GM21529 (cell line): ENCODE measurements at regions not wholly inside any gene's neighbourhood (a gene's known extent, or its start where the extent isn't known, plus 50 kb on each side); places are given as distances from the start of the nearest gene placed in this dataset.
A peak's percentile ranks its signal among the peaks of the same experiment; 100 is the strongest.
"Not testable (repeated sequence)": the region's sequence is repeated elsewhere in the genome, so short reads cannot be mapped to it uniquely, and the experiment has no call there.

Experiments used
- ATAC-seq: cut with Tn5 transposase; IDR thresholded peaks from one replicate; pipeline ENCODE4 v1.9.1; 2021; ENCODE audit not compliant: unreplicated experiment

- peak; percentile 82 for ATAC-seq
Measured at GRCh38 chr10:128178302-128178958, 52.2 kb upstream of the MKI67 start.

DNA sequence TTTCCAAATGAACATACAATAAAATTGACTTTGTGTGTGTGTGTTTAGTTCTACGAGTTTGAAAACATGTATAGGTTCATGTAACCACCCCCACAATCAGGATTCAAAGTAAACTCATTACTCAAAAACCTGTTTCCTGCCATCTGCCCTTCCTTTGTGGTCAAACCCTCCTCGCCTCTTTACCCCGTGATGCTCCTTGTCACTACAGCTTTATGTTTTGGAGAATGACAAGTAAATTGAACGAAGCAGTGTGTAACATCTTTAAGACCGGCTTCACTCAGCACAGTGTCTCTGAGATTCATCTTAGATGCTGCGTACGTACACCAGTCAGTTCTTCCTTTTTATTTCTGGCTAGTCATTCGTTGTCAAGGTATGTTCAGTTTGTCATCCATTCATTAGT, 54.6 kb upstream of the MKI67 start:
- no peak for ATAC-seq

DNA sequence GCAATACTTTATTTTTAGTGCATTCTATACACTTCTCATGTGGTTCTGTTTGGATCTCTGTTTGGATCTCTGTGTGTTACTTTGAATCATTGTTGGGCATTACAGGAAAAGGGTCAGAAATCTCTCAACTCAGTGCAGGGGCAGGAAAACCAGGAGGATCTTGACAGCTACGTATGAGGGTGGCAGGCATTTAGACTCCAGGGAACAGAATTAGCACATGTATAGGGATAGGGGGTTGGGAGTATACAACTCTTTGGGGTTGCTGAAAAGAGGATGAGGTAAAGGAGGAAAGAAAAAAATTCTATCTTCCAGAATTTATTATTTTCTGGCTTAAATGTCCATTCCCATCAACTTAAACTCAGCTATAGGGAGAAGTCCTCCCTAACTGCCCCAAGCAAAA, 59.4 kb upstream of the MKI67 start:
- no peak for ATAC-seq

- no peak for ATAC-seq
Measured at GRCh38 chr10:128186959-128187787, 61.0 kb upstream of the MKI67 start.

DNA sequence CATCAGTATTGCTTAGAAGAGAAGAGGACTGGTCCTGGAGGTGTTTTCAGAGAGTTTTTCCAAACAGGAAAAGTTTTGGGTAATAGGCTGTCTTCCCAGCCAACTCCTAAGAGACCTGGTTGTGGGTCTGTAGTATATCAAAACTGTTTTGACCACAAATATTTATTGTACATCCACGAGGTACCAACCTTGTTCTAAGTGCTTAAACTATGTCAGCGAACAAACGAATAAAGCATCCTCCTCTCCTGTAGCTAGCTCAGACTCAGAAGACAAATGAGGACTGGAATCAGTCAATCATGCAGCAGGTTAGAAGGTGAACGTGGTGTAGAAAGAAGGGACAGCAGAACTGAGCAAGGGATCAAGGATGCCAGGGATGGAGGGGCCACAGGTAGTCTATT, 61.6 kb upstream of the MKI67 start:
- no peak for ATAC-seq

GRCh38 chr10:128189176-128189575, 63.0 kb upstream of the MKI67 start:
- ATAC-seq = no peak

DNA sequence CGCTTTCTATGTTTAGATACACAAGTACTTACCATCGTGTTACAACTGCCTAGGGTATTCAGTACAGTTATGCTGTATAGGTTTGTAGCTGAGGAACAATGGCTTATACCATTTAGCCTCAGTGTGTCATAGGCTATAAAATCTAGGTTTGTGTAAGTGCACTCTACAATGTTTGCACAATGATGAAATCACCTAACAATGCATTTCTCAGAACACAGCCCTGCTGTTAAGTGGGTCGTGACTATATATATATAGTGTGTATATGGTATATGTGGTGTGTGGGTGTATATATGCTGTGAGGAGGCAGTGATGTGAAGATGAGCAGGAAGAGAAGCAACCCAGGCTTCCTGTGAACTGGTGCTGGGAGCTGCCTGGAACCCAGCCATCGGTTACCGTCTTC, 65.6 kb upstream of the MKI67 start:
- no peak for ATAC-seq

DNA sequence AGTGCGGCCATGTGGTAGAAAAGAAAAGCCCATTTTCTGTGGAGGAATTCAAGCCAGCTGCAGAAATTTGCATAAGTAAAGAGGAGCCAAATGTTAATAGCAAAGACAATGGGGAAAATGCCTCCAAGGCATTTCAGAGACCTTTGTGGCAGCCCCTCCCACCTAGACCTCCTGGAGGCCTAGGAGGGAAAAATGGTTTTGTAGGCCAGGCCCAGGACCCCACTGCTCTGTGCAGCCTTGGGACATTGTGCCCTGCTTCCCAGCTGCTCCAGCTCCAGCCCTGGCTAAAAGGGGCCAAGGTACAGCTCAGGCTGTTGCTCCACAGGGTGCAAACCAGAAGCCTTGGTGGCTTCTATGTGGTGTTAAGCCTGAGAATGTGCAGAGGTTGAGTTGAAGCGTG, 75.6 kb upstream of the MKI67 start:
- not testable (repeated sequence) for ATAC-seq

- ATAC-seq = no peak
Measured at GRCh38 chr10:128203028-128203427, 76.8 kb upstream of the MKI67 start.

- ATAC-seq = not testable (repeated sequence)
Measured at GRCh38 chr10:128205591-128205990, 79.4 kb upstream of the MKI67 start.

DNA sequence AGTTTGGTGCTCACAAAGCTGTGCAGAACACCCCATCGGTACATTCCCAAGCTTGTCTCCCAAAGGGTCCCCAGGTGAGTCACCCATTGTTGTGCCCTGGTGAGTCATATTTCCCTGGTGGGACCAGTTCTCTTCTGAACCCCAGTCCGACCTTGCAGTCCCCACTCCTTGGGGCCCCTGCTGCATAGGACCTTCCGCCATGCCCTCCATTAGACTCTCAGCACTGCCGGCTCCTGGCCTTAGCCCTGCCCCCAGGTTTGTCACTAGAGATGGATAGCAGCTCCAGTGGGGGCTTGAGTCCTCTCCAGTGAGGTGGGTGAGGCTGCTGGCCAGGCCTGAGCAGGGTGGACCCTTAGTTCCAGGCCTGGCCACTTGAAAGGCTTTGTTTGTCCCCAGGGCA, 80.5 kb upstream of the MKI67 start:
- ATAC-seq = no peak

DNA sequence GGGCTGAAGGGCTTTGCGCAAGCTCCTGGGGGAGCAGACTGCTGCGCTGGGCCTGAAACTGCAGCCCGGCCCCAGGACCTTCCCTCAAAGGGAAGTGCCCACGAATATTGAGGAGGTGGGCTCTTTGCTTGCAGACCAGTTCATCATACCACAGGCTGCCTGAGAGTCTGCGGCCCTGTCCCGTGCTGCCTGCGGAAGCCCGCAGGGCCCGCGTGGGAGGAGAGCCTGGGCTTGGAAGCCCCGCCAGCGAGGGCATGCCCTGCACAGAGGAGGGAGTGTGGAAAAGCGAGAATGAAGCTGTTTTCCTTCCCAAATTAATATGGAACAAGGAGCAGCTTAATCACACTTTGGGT, 83.6 kb upstream of the MKI67 start:
- ATAC-seq = no peak

DNA sequence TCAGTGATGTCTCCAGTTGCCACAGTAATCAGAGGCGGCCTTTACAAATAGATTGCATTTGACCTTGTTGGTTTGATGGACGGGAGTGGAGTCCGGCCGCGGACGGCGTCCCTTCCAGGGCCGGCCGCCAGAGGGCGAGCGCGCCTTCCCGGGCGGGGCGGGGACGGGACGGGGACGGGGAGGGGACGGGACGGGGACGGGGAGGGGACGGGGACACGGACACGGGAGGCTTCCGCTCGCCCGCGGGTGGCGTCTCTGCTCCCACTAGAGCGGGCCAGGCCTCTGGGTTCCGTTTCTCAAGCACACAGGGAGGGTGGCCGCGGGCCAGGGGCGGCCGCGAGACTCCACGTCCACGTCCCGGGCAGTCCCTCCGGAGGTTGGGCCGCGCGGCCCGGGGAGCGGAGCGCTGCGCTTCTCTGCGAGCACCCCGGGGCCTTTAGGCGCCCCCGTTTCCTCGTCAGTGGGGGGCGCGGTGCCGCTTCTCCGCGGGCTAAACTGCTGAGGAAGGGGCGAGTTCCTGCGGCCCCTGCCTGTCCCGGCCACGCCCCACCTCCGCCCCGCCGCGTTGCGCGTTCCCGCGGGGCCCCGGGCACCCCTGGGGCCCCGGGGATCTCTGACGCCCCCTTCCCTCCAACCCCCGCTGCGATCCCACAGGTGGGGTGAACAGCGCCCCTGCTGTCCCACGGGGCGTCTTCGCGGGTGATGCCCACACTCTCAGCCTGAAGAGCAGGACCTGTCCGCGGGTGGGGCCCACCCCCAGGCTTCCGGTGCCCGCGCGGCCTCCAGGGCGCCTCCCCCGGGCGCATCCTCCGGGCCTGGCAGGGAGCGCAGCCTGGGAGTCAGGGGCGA, 84.2 kb upstream of the MKI67 start:
- ATAC-seq = peak; percentile 54

- ATAC-seq = no peak
Measured at GRCh38 chr10:128211064-128211504, 84.9 kb upstream of the MKI67 start.

DNA sequence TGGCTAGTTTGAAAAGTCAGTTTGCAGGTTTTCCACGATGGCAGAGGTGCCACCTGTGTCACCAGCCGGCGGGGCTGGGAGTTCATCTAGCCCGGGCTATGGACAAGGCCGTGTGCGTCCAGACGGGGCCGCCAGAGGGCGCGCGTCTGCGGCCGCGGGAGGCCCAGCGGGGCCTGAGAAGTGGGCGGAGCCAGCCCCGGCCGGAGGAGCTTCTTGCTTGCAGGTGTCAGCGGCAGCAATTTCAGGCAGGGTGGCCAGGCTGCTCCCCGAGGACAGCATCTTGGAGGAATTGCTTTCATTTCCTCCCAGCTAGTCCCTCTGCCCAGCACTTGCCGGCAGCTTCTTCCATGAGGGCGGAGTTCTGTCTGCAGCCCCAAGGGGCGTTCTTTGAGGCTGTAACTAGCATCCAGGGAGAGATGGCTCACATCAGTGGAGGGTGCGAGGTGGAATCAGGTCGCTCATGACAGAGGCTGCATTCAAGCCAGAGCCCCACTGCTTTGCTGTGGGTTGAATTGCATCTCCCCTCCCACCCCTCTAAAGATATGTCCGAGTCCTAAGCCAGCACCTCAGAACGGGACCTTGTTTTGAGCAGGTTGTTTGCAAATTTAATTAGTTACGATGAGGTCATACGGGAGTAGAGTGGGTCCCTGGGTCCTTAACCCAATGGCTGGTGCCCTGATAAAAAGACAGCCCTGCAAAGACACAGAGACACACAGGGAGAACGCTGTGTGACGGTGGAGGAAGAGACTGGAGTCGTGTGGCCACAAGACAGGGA, 85.9 kb upstream of the MKI67 start:
- ATAC-seq = peak; percentile 95

DNA sequence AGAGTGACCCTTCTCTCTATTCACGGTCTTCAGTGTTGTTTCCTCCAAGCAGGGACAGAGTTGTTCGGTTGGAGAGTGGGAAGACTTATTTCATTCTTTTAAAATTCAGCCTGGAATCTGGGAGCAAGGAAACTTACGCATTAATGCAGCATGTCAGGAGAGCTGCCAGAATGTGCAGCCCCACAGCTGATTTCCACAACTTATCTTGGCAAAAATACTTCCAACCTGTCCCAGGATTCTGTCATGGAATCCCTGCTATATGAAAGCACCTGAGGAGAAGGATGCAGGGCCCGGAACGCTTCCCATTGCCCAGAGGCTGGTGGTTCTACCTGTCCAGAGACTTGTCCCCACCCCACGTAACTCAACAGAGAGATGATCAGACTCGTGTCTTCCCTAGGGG, 86.9 kb upstream of the MKI67 start:
- ATAC-seq = no peak

DNA sequence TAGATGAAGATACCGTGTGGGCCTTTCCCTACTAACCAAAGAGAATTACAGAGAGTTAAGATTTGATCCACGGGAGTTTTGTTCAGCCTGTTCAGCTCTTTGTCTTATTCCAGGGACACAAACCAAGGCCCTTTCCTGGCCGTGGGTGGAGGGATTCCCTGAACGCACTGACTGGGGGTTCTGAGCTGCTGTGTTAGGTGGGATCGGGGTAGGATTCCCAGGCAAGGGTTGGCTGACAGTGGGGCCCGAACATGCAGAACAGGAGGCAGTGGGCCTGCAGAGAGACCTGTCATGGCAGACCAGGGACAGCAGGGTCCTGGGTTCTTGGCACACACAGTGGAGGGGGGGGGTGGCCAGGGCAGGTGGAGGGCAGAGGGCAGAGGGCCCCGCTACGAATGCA, 89.5 kb upstream of the MKI67 start:
- ATAC-seq = no peak

GRCh38 chr10:128217136-128217535, 90.9 kb upstream of the MKI67 start:
- ATAC-seq = no peak

- ATAC-seq = no peak
Measured at GRCh38 chr10:128218161-128218560, 91.9 kb upstream of the MKI67 start.

DNA sequence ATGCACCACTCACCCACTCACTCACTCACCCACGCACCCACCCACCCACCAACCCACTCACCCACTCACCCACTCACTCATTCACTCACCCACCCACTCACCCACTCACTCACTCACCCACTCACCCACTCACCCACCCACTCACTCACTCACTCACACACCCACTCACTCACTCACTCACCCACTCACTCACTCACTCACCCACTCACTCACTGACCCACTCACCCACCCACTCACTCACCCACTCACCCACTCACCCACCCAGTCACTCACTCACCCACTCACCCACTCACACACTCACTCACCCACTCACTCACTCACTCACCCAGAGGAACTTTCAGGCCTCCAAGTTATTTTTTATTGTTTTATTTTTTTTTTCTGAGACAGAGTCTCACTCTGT, 93.1 kb upstream of the MKI67 start:
- ATAC-seq = no peak

GRCh38 chr10:128220021-128220420, 93.8 kb upstream of the MKI67 start:
- no peak for ATAC-seq
